HG03060 (cell line): ENCODE measurements at regions not wholly inside any gene's neighbourhood (a gene's known extent, or its start where the extent isn't known, plus 50 kb on each side); places are given as distances from the start of the nearest gene placed in this dataset.

ENCODE experiments used
- ATAC-seq: cut with Tn5 transposase; IDR thresholded peaks from one replicate; pipeline ENCODE4 v1.9.1; 2021; ENCODE audit warnings: low read depth, moderate number of reproducible peaks; ENCODE audit not compliant: unreplicated experiment

DNA sequence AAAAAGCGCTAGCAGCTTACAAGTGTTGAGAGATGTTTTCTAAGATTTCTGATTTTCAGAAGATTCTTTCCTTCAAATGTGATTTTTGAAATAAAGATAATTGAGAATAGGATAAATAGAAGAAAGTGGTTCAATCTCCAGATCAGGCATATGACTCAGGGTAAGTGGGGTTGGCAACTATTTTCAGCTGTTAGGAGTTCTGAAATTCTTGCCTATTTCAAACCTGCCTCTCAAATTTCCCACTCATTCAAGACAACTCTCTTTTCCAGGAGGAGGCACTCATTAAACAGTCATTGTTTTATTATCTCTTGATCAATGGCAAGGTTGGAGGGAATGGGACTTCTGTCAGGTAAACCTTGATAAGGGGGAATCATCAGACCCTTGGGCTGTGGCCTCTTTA lies 138.9 kb downstream of the HNMT start:
- ATAC-seq = no peak

GRCh38 chr2:138104071-138104470 lies 139.8 kb downstream of the HNMT start:
- ATAC-seq = no peak

GRCh38 chr2:138105358-138105757 lies 141.1 kb downstream of the HNMT start:
- no peak for ATAC-seq

DNA sequence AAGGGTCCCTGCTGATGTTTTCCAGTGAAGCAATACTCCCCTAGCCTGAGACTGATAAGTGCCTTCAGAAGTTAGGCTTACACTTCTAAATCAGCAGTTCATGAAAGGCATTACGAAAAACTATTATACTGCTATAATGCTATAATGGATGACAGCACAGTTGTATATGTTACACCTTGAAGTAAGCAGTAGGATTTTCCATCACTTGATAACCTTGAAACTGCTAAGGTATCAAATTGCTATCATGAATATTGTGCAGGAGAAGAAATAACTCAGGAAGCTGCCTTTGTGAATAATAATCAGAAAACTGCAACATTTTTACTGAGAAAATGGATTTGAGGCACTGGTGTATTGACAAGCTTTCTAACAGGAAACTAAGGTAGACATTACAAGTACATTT lies 142.3 kb downstream of the HNMT start:
- ATAC-seq = no peak

GRCh38 chr2:138107288-138107687 lies 143.0 kb downstream of the HNMT start:
- no peak for ATAC-seq

DNA sequence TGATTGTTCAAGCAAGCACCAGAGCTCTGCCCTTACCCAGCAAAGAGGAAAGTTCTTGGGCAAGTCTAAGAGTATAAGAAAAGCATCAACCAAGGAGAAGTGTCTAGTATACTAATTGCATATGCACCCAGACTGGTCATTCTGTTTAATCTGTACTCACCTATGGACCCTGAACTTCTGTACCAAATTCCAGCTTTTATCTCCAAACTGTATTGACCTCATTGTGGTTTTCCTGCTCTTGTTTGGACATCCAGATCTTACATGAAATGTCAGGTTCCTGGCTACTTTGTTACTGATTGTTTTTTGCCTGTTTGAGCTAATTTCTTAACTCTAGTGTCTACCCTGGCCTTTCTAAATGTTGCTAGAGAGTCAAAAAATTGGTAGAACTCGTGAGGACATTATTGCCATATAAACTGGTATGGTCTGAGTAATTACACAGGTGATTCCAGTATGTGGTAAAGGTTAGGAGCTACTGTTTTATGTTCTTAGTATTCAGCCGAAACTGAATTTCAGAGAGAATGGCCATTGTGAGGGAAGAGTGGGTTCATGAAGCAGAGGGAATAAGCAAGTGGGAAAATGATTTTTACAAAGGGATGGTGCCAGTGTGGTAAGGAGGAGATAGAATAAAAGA lies 146.3 kb downstream of the HNMT start:
- no peak for ATAC-seq

GRCh38 chr2:138112536-138112935 lies 148.3 kb downstream of the HNMT start:
- ATAC-seq = no peak

- no peak for ATAC-seq
Measured at GRCh38 chr2:138113871-138114525, 149.7 kb downstream of the HNMT start.

DNA sequence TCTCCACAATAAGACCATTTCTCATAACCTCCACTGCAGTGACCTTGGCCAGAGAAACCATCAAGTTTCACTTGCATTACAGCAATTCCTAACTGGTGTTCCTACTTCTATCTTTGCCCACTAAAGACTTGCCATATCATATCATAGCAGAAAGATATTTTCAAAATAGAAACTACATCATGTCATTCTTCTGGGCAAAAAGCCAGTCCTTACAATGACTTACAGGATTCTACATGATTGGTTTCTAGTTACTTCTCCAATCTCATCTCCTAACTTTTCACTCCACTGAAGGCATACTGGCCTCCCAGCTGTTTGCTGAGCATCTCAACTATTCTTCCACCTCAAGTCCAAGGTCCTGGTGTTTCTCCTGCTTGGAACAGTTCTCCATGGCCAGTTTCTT lies 151.4 kb downstream of the HNMT start:
- ATAC-seq = no peak

DNA sequence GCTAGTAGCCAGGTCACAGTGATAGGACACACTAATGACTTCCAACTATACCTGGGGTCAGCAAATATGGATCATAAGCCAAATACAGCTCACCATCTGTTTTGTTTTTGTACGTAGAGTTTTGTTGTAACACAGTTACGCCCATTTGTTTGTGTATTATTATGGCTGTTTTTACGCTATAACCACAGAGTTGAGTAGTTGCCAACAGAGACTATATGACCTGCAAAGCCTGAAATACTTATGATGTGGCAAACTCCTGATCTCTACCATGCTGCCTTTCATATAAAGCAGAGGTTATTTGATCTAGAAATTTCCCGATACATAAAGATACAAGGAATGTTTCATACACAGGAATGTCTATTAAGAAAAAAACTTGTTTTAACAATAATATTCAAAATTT lies 152.2 kb downstream of the HNMT start:
- ATAC-seq = no peak

DNA sequence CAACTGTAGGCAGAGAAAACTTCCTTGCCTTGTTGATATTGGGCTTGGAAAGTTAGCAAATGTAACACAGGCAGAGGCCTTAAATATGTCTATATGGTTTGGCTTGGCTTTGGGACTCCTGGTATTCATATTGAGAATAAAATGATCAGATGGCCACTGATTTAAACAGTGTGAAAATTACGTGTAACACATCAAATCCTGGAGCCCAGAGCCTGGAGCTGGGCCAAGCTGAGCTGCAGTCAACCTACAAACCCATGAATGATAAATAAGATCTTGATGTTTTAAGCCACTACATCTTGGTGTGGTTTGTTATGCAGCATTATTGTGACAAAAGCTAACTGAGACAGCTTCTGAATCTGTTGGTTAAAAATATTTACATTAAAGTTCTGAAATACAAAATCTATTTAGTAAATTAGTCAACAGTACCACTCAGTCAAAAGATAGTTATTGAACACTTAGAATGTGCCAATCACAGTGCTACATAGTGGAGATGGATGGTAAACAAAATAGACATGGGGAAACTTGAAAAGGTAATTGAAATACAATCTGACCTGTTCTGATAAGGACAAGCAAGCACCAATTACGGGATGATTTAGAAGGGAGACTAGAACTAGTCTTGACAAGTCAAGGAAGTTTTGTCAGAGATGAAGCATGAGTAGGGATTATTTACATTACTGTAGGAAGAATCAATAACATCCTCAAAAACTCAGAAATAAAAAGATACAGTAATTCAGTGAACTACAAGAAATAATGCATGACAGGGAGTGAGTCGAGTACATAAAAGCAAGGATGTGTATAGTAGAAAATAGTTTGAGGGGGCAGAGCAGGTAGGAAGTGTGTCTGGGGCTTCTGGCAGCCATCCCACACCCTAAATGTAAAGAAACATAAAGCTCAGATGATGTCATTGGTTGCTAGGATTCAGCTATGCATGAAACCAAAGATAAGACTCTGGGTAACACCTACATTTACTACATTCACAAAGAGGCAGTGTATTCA lies 157.7 kb downstream of the HNMT start:
- ATAC-seq = no peak

GRCh38 chr2:138122891-138123290 lies 158.6 kb downstream of the HNMT start:
- ATAC-seq = no peak

GRCh38 chr2:138123741-138124140 lies 159.5 kb downstream of the HNMT start:
- no peak for ATAC-seq

- no peak for ATAC-seq
Measured at GRCh38 chr2:138124521-138124920, 160.2 kb downstream of the HNMT start.

- ATAC-seq = no peak
Measured at GRCh38 chr2:138125306-138126288, 161.3 kb downstream of the HNMT start.

DNA sequence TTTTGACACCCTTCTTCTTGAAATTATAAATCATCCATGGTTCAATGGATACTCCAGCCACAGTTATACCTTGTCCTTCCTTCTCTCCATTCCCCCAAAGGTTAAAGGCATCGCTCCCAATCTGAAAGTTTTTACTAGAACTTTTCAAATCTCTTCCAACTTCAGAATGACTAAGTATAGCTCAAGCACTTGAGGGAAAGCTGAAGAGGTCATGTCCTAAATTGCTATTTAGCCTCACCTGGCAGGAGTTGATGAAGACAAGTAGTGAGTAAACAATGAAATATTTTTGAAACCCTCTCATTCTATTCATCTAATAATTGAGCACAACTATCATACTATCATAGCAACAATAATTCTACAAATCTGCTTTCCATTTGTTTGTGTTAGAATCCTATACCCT lies 167.8 kb downstream of the HNMT start:
- ATAC-seq = no peak

DNA sequence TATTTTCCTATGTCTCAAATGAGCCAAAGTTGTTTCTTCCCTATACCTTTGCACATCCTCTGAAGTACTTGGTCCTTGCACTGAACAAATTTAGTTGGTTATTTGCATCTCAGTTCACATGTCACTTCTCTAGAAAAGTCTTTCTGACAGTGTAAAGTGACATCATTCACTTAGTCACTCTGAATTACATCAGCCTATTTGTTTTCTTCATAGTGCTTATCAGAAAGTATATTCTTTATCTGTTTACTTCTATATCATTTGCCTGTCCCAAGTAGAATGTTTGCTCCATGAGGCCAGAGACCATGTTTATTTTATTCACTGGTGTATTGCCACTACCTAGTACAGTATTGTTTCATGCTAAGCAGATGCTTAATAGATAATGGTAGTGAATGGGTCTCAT lies 173.7 kb downstream of the HNMT start:
- ATAC-seq = no peak

GRCh38 chr2:138147796-138148195 lies 183.5 kb downstream of the HNMT start:
- ATAC-seq = no peak

- ATAC-seq = no peak
Measured at GRCh38 chr2:138155304-138155703, 191.0 kb downstream of the HNMT start.

DNA sequence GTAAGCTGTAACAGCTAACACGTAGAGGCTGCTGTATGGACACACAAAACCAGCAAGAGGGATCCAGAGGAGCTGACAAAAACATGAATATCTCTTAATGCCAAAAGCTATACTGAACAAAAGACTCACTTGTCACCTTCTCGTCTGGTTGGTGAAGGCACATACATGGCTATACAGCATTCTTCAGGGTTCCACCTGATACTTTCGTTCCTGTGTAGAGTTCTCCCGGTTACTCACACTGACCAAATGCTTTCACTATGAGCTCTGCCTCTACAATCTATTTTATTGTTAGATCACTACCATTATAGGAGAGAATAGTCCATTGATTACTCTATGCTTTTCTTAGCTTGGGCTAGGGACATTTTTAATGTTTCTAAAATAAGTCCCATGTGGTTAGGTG lies 193.1 kb downstream of the HNMT start:
- no peak for ATAC-seq
